ENCODE measurements at regions not wholly inside any gene's neighbourhood (a gene's known extent, or its start where the extent isn't known, plus 50 kb on each side); places are given as distances from the start of the nearest gene placed in this dataset.
"Not testable (repeated sequence)": the region's sequence is repeated elsewhere in the genome, so short reads cannot be mapped to it uniquely, and the experiment has no call there.

GRCh38 chrX:65850821-65851220, 183.4 kb downstream of the MSN start:
- H3K27ac ChIP-seq (ENCODE audit: low read depth, low read length); H2AFZ ChIP-seq (ENCODE audit: low read length); H4K20me1 ChIP-seq (ENCODE audit: insufficient read depth, low read length); H3K4me3 ChIP-seq (ENCODE audit: insufficient read depth, low read length); H3K27me3 ChIP-seq (ENCODE audit: insufficient read depth, low read length); H3K9me3 ChIP-seq (ENCODE audit: low read depth, low read length); H3K4me2 ChIP-seq (ENCODE audit: insufficient read depth, low read length); H3K79me2 ChIP-seq (ENCODE audit: insufficient read depth, low read length); H3K36me3 ChIP-seq (ENCODE audit: insufficient read depth, low read length); DNase-seq (ENCODE audit: insufficient read length, low spot score, missing footprints); H3K4me1 ChIP-seq (ENCODE audit: insufficient read depth, low read length): not testable (repeated sequence)

- H3K4me3 ChIP-seq (ENCODE audit: insufficient read depth, low read length), result no peak overlapping the region
- no peak for TF ChIP-seq CTCF (IDR thresholded peaks at IDR 0.05; ENCODE audit: extremely low read depth, low read depth, low read length)
- no peaks in the 10 kb centered on the region for H3K4me1 ChIP-seq (ENCODE audit: insufficient read depth, low read length)
- H3K9me3 ChIP-seq (ENCODE audit: low read depth, low read length), result no peaks in the 10 kb centered on the region
- DNase-seq (ENCODE audit: insufficient read length, low spot score, missing footprints), result no peak
- H4K20me1 ChIP-seq (ENCODE audit: insufficient read depth, low read length), result no peaks in the 10 kb centered on the region
- H3K27ac ChIP-seq (ENCODE audit: low read depth, low read length), result no peak overlapping the region
- H3K36me3 ChIP-seq (ENCODE audit: insufficient read depth, low read length), result no peaks in the 10 kb centered on the region
- H2AFZ ChIP-seq (ENCODE audit: low read length), result no peak overlapping the region
- H3K27me3 ChIP-seq (ENCODE audit: insufficient read depth, low read length), result no peaks in the 10 kb centered on the region
- no peak overlapping the region for H3K4me2 ChIP-seq (ENCODE audit: insufficient read depth, low read length)
- H3K79me2 ChIP-seq (ENCODE audit: insufficient read depth, low read length), result no peaks in the 10 kb centered on the region
Observed at GRCh38 chrX:65846974-65847373, 179.5 kb downstream of the MSN start.

- no peak overlapping the region for H3K27ac ChIP-seq (ENCODE audit: low read depth, low read length)
- H3K4me3 ChIP-seq (ENCODE audit: insufficient read depth, low read length), result no peak overlapping the region
- no peaks in the 10 kb centered on the region for H3K36me3 ChIP-seq (ENCODE audit: insufficient read depth, low read length)
- H4K20me1 ChIP-seq (ENCODE audit: insufficient read depth, low read length), result no peaks in the 10 kb centered on the region
- TF ChIP-seq CTCF (IDR thresholded peaks at IDR 0.05; ENCODE audit: extremely low read depth, low read depth, low read length), result no peak
- no peaks in the 10 kb centered on the region for H3K27me3 ChIP-seq (ENCODE audit: insufficient read depth, low read length)
- H3K79me2 ChIP-seq (ENCODE audit: insufficient read depth, low read length), result no peaks in the 10 kb centered on the region
- no peak overlapping the region for H3K4me2 ChIP-seq (ENCODE audit: insufficient read depth, low read length)
- no peaks in the 10 kb centered on the region for H3K4me1 ChIP-seq (ENCODE audit: insufficient read depth, low read length)
- no peak for DNase-seq (ENCODE audit: insufficient read length, low spot score, missing footprints)
- H2AFZ ChIP-seq (ENCODE audit: low read length), result no peak overlapping the region
- no peaks in the 10 kb centered on the region for H3K9me3 ChIP-seq (ENCODE audit: low read depth, low read length)
Observed at GRCh38 chrX:65841263-65841662, 173.8 kb downstream of the MSN start.

- Histone ChIP-seq H3K9me3 (ENCODE audit: low read depth, low read length) (no peaks in the 10 kb centered on the region), H3K27me3 (ENCODE audit: insufficient read depth, low read length) (no peaks in the 10 kb centered on the region), H3K4me3 (ENCODE audit: insufficient read depth, low read length) (no peak overlapping the region), H3K27ac (ENCODE audit: low read depth, low read length) (no peak overlapping the region), H4K20me1 (ENCODE audit: insufficient read depth, low read length) (no peaks in the 10 kb centered on the region), H2AFZ (ENCODE audit: low read length) (no peak overlapping the region), H3K79me2 (ENCODE audit: insufficient read depth, low read length) (no peaks in the 10 kb centered on the region), H3K4me1 (ENCODE audit: insufficient read depth, low read length) (no peaks in the 10 kb centered on the region), H3K36me3 (ENCODE audit: insufficient read depth, low read length) (no peaks in the 10 kb centered on the region), H3K4me2 (ENCODE audit: insufficient read depth, low read length) (no peak overlapping the region)
- no peak for TF ChIP-seq CTCF (IDR thresholded peaks at IDR 0.05; ENCODE audit: extremely low read depth, low read depth, low read length)
- DNase-seq (ENCODE audit: insufficient read length, low spot score, missing footprints), result no peak
Observed at GRCh38 chrX:65838674-65839073, 171.2 kb downstream of the MSN start.
